ENCODE measurements at regions not wholly inside any gene's neighbourhood (a gene's known extent, or its start where the extent isn't known, plus 50 kb on each side); places are given as distances from the start of the nearest gene placed in this dataset.

GRCh38 chrX:42477396-42477795, 300.6 kb downstream of the PPP1R2C start:
- TF ChIP-seq POLR2AphosphoS5 (IDR thresholded peaks at IDR 0.05) = no peak
- TF ChIP-seq, protein P1, sequence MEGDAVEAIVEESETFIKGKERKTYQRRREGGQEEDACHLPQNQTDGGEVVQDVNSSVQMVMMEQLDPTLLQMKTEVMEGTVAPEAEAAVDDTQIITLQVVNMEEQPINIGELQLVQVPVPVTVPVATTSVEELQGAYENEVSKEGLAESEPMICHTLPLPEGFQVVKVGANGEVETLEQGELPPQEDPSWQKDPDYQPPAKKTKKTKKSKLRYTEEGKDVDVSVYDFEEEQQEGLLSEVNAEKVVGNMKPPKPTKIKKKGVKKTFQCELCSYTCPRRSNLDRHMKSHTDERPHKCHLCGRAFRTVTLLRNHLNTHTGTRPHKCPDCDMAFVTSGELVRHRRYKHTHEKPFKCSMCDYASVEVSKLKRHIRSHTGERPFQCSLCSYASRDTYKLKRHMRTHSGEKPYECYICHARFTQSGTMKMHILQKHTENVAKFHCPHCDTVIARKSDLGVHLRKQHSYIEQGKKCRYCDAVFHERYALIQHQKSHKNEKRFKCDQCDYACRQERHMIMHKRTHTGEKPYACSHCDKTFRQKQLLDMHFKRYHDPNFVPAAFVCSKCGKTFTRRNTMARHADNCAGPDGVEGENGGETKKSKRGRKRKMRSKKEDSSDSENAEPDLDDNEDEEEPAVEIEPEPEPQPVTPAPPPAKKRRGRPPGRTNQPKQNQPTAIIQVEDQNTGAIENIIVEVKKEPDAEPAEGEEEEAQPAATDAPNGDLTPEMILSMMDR (IDR thresholded peaks at IDR 0.05) = no peak
- TF ChIP-seq POLR2A (IDR thresholded peaks at IDR 0.05) = no peak
- intact Hi-C loops (cut with DNase I) = no loop called here
- WGBS = 86% methylated on average over 1 of the region's 1 CpG
- Histone ChIP-seq H3K4me3 (no peak overlapping the region), H3K36me3 (no peaks in the 10 kb centered on the region), H3K27ac (no peak overlapping the region), H3K9me3 (no peaks in the 10 kb centered on the region), H3K27me3 (replicated peaks; ENCODE audit: insufficient read depth) (no peaks in the 10 kb centered on the region), H3K4me1 (replicated peaks) (no peaks in the 10 kb centered on the region)
- DNase-seq (ENCODE audit: low spot score) = no peak

DNA sequence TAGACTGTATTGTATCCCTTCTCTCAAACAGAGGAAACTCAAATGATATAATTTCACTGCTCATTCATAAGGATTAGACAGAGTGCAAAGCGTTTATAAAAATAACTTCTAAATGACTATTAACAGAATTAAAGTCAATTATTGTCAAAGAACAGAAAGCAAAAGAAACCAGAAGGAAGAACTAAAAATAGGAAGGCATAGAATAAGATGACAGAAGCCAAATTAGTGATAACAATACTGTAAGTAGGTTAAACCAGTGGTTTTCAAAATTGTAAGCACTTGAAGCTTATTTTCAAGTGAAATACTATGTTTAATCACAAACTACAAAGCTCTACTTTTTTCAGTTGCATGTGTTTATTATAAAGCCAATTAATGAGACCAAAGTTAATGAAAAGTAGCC, 305.2 kb downstream of the PPP1R2C start:
- TF ChIP-seq, protein P1 (IDR thresholded peaks at IDR 0.05) = no peak
- no peak for TF ChIP-seq POLR2A (IDR thresholded peaks at IDR 0.05)
- no peak for TF ChIP-seq POLR2AphosphoS5 (IDR thresholded peaks at IDR 0.05)
- 92% methylated on average over 1 of the region's 1 CpG for WGBS
- Histone ChIP-seq H3K4me1 (replicated peaks) (no peaks in the 10 kb centered on the region), H3K27me3 (replicated peaks; ENCODE audit: insufficient read depth) (no peaks in the 10 kb centered on the region), H3K36me3 (no peaks in the 10 kb centered on the region), H3K27ac (no peak overlapping the region), H3K4me3 (no peak overlapping the region), H3K9me3 (no peaks in the 10 kb centered on the region)
- no peak for DNase-seq (ENCODE audit: low spot score)
- intact Hi-C loops (cut with DNase I) = no loop called here

GRCh38 chrX:42466332-42467046, 311.5 kb downstream of the PPP1R2C start:
- 90% methylated on average over 4 of the region's 4 CpGs for WGBS
- intact Hi-C loops (cut with DNase I) = no loop called here

DNA sequence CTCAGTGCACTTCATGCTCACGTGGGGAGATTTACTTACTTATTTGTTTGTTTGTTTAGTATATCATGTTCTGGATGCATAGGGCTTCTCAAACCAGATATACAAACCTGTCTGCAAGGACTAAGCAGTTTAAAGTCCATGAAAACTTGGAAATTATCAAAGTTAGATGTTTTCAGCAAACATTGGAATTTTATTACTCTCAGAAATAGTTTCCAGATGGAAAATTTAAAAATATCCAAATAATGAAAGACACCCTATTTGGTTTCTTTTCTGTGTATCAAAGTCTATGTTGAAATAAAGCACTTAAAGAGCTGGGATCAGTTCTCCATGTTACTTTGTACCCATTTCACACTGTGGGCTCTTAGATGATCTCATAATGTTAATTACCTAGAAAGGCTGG, 312.1 kb downstream of the PPP1R2C start:
- no peaks in the 10 kb centered on the region for H3K36me3 ChIP-seq
- no peaks in the 10 kb centered on the region for H3K9me3 ChIP-seq
- H3K4me1 ChIP-seq (replicated peaks) = no peaks in the 10 kb centered on the region
- H3K27me3 ChIP-seq (replicated peaks; ENCODE audit: insufficient read depth) = no peaks in the 10 kb centered on the region
- intact Hi-C loops (cut with DNase I) = no loop called here
- WGBS = 83% methylated on average over 1 of the region's 1 CpG
- no peak overlapping the region for H3K27ac ChIP-seq
- no peak for DNase-seq (ENCODE audit: low spot score)
- TF ChIP-seq POLR2AphosphoS5 (IDR thresholded peaks at IDR 0.05) = no peak
- TF ChIP-seq, protein P1 (IDR thresholded peaks at IDR 0.05) = no peak
- TF ChIP-seq POLR2A (IDR thresholded peaks at IDR 0.05) = no peak
- H3K4me3 ChIP-seq = no peak overlapping the region

More at GRCh38 chrX:42466332-42467046, 311.5 kb downstream of the PPP1R2C start:
- no peaks in the 10 kb centered on the region for H3K4me1 ChIP-seq (replicated peaks)
- H3K36me3 ChIP-seq = no peaks in the 10 kb centered on the region
- H3K27me3 ChIP-seq (replicated peaks; ENCODE audit: insufficient read depth) = no peaks in the 10 kb centered on the region
- no peaks in the 10 kb centered on the region for H3K9me3 ChIP-seq
- no peak overlapping the region for H3K27ac ChIP-seq
- no peak for DNase-seq (ENCODE audit: low spot score)
- TF ChIP-seq POLR2A (IDR thresholded peaks at IDR 0.05) (no peak), POLR2AphosphoS5 (IDR thresholded peaks at IDR 0.05) (no peak)
- TF ChIP-seq, protein P1 (IDR thresholded peaks at IDR 0.05) = no peak
- H3K4me3 ChIP-seq = no peak overlapping the region
